ENCODE measurements at regions not wholly inside any gene's neighbourhood (a gene's known extent, or its start where the extent isn't known, plus 50 kb on each side); places are given as distances from the start of the nearest gene placed in this dataset.
"Not testable (repeated sequence)": the region's sequence is repeated elsewhere in the genome, so short reads cannot be mapped to it uniquely, and the experiment has no call there.

DNA sequence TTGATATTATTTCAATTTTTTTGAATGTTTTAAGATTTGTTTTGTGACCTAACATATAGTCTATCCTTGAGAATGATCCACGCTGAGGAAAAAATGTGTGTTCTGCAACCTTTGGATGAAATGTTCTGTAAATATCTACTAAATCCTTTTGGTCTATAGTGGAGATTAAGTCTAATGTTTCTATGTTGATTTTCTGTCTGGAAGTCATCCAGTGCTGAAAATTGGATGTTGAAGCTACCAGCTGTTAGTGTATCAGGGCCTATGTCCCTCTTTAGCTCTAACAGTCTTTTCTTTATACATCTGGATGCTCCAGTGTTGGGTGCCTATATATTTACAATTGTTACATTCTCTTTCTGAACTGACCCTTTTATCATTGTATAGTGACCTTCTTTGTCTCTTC is 422.3 kb downstream of the TMEM232 start:
- peak; percentile 5 to 12 for DNase-seq

DNA sequence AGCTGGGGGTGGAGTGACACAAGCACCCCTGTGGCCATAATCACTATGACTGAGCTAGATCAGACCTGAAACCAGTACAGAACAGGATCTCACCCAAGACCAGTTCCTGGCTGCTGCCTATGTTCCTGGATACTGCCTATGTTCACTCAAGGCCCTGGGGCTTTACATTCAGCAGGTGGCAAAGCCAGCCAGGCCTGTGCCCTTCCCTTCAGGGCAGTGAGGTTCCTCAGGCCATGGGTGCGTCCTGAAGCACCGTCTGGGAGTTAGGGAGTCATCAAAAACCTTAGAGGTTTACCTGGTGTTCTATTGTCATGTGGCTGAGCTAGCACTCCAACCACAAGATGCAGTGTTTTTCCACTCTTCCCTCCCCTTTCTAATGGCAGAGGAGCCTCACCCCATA is 419.8 kb downstream of the TMEM232 start:
- DNase-seq = no peak

- no peak for DNase-seq
Observed at GRCh38 chr5:110309222-110309621, 417.2 kb downstream of the TMEM232 start.

- DNase-seq = not testable (repeated sequence)
Observed at GRCh38 chr5:110316566-110316965, 409.9 kb downstream of the TMEM232 start.

- no peak for DNase-seq
Observed at GRCh38 chr5:110321117-110321516, 405.4 kb downstream of the TMEM232 start.

DNA sequence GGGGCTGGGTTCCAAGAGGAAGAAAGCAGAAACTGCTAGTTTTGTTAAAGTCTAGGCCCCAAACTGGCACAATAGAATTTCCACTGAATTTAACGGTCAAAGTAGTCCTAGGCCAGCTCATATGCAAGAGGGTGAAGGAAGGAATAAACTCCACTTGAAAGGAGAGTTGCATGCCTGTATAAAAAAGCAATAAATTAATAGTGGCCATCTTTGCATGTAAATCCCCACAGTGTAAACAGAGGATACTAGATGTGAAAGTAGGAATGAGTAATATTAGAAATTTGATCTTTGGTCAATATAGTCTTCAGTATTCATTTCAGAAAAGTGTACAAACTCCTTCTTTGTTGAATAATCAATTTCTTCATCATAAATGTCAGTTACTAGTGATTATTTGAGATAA is 403.1 kb downstream of the TMEM232 start:
- DNase-seq = no peak

DNA sequence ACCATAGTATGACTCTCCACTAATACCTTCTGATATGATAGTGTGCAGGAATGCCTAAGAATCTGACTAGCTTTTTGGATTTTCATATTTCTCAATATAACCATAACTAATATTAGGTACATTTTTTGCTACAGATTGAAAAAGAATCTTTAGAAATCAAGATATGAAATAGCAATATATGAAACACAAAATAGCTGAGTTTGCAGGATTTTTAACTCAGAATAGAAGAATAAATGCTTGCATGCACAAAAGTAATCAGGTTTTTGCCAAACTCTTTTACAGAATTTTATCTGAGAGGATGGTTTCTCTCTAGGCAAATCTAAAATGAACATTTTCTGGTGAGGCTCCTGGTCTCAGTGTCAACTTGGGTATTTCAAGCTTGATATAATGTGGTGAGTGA is 402.6 kb downstream of the TMEM232 start:
- DNase-seq = no peak

- no peak for DNase-seq
Observed at GRCh38 chr5:110324876-110325275, 401.6 kb downstream of the TMEM232 start.

GRCh38 chr5:110329955-110330525 is 396.4 kb downstream of the TMEM232 start:
- DNase-seq = no peak

DNA sequence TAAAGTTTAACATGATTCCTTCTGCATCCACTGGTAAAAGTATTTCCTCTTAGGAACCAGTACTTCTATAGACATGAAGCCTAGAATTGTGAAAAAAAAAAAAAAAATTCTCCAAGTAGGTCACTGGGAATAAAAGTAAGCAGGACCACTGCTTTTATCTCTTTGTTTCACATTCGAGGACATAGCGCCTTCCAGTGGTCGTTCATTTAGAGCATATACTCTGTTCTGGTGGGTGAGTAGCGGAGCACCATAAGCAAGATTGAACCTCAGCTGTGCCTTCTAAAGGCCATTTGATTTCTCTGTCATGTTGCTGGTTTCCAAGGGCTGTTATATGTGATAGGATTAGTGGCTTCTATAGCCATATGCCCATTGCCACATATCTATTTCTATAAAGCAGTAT is 393.1 kb downstream of the TMEM232 start:
- no peak for DNase-seq

DNA sequence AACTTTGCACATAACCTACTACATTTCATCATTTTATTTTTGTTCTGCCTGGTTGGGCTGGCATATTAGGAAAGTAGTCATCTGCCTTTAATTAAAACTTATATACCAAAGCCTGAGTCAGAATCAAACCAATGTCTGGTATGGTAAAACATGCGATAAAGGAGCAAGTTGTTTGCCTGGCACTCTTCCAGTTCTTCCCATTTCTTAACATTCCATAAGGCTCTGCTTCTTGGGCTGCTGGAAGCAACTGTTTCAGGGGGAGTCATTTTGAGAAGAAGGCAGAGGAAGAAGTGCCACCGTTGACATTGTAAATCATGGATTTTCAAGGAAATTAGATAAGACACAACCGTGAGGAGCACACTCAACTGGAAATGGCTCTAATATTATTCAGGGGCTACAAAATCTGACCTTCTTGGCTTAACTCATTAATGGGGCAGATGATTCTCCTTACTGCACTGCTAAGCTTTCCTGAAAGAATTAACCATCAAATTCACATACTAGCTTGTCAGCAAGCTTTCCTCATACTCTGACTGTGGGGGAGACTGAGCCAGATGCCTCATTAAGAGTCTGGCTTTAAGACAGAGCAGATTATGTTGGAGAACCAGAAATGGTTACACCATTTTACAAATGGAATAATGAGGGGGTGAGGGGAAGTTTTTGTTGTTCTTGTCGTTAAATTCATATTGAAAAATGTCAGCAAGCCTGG is 391.0 kb downstream of the TMEM232 start:
- DNase-seq = peak in 1 of 2 donors; percentile 14

- DNase-seq = no peak
Observed at GRCh38 chr5:110338341-110339083, 388.0 kb downstream of the TMEM232 start.

GRCh38 chr5:110339399-110339798 is 387.1 kb downstream of the TMEM232 start:
- no peak for DNase-seq

GRCh38 chr5:110341836-110342235 is 384.6 kb downstream of the TMEM232 start:
- DNase-seq = no peak

DNA sequence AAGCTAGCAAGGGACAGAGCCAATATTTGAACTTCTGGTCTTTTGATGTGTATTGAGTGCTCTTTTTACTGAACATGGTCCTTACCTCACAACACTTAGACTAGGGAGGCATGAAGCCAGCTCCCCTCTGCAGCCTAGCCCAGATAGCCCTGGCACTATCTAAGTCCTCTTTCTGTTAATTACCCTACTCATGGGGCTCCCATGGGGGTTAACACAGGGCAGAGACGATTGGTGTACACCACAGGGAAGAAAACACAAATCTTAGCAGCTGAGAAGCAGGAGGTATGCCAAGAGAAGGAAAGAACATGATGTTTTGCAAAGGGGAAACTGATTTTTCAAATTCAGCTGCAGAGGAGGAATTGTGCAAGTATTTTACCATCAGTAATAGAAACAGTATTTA is 383.8 kb downstream of the TMEM232 start:
- DNase-seq = peak in 1 of 2 donors; percentile 12

DNA sequence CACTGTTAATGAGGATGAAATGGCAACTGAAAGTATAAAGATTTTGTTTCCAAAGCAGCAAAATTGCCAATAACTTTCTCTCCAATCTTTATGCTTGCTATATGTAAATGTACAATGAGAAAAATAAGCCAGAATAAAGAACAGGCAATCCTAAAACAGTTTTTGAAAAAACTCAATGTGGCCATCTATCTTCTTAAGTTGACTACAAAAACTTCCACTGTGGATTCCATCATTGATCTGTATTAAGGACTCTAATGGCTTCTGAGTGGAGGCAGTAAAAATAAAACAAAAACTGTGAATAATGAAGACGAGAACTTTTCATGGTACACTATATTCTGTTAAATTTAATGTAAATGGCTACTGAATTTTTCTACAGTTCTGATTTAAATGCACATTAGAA is 382.9 kb downstream of the TMEM232 start:
- no peak for DNase-seq

- DNase-seq = no peak
Observed at GRCh38 chr5:110345623-110346022, 380.8 kb downstream of the TMEM232 start.

DNA sequence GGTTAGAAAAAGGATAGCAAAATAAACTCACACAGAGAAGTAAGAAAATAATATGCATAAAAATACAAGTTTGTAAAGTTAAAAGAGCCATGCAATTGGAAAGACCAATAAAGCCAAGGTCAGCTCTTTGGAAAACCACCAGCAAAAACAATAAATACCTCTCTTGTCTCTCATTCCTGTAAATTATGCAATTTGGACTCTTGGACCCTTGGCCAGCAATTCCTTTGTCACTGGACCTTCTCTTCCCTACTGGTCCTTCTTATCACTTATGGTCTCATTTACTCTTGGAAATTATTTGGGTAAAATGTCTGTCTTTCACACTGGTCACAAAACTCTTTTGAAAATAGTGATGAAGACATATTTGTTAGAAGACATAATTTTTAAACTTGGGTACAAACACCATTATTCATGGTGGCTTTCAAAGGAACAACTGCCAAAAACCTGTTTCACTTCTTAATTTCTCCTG is 379.5 kb downstream of the TMEM232 start:
- no peak for DNase-seq

GRCh38 chr5:110347781-110348180 is 378.7 kb downstream of the TMEM232 start:
- no peak for DNase-seq

DNA sequence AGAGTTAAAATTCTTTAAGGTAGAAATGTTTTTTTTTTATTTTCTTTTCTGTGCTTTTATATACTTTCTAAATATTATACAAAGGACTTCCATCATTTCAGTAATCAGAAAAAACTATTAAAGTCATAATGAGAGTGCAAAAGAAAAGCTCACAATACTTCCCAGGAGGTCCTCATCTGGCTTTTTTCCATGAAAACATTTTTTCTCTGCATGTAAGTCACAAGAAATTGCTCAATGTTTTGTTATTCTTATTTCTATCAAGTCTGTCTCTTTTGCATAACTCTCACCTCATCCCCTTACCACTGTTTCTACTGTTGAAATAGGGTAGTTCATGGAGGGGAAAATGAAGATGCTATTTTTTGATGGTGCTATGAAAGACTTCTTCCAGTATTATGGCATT is 375.0 kb downstream of the TMEM232 start:
- DNase-seq = peak; percentile 67 to 69

- DNase-seq = peak in 1 of 2 donors; percentile 54
Observed at GRCh38 chr5:110354311-110354710, 372.2 kb downstream of the TMEM232 start.

DNA sequence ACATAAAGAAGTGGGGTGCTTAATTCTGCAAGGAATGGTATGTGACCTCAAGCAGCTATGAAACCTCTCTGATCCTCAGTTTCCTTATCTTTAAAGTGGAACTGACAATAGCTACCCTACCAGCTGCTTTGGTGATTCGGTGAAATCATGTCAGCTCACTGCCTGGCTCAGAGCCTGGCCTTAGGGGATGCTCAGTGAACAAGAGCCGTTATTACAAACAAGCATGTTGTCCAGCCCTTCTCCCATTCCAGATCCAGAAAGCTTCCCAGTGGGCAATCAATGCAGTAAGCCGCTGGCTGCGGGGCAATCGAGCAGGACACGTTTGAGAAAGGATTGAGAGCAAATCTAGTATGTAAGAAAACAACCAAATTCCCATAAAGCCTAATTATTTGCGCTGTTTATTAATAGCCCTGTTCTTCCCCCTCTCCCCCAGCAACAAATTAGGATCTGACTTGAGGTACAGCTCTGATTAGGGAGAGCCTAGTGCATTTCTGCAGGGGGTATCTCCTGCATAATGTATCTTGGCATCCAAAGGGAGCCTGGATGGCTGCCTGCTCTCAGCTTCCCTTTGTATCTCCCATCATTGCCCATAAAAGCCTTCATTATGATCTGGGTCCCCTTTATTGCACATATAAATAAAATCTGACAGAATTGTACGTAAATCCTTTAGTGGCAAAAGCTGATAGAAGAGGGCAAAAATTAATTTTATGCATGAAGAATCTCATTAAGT is 371.4 kb downstream of the TMEM232 start:
- no peak for DNase-seq
